T-helper 17 cell (primary cell): ENCODE measurements at regions not wholly inside any gene's neighbourhood (a gene's known extent, or its start where the extent isn't known, plus 50 kb on each side); places are given as distances from the start of the nearest gene placed in this dataset.

Experiments
- ATAC-seq: fragments of 150-1000 bp; cut with Tn5 transposase; 2 replicates; pipeline ENCODE4 v1.10.0; 2021; ENCODE audit warnings: mild to moderate bottlenecking, moderate library complexity
- DNase-seq, 3 donors: peaks; one replicate each; pipeline versions ENCODE4 v3.0.0 to v3.0.0-alpha.2; 2020 to 2021
- H3K9me3 ChIP-seq: one replicate; pipeline ENCODE4 v1.7.0; 2013; ENCODE audit warnings: low read length, mild to moderate bottlenecking; ENCODE audit not compliant: control insufficient read depth, poor library complexity, severe bottlenecking
- H3K27ac Mint-ChIP-seq: one replicate; pipeline ENCODE4 v1.8.0; 2022; ENCODE audit warnings: mild to moderate bottlenecking, moderate library complexity, mixed read lengths
- H3K27me3 Mint-ChIP-seq: one replicate; pipeline ENCODE4 v1.8.0; 2022; ENCODE audit warnings: mixed read lengths
- H3K36me3 Mint-ChIP-seq: one replicate; pipeline ENCODE4 v1.8.0; 2022; ENCODE audit warnings: low read depth, mixed read lengths
- H3K4me1 Mint-ChIP-seq: one replicate; pipeline ENCODE4 v1.8.0; 2022; ENCODE audit warnings: mild to moderate bottlenecking, mixed read lengths
- H3K4me3 Mint-ChIP-seq: one replicate; pipeline ENCODE4 v1.8.0; 2022; ENCODE audit warnings: mild to moderate bottlenecking, moderate library complexity, mixed read lengths

DNA sequence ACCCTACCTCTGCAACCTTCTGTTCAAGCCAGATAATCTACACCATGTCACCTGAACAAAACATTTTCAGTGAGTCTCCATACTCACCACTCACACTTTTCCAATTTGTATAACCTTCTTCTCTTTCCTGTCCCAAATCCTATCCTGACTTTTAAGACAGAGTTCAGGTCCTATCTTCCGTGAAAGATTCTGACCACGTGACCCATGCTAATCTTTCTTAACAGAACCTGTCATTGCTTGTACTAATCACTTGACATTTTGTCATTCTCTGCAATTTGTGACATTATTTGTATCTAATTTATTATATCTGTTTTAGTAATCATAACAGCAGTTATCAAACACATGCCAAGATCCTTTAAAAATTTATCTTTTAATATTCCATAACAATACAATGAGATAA, 132.5 kb upstream of the PRLR start:
- DNase-seq (no peak), ATAC-seq (no peak)
- Mint-ChIP-seq H3K4me1 (no peaks in the 10 kb centered on the region), H3K27me3 (peaks cover 33% of the 10 kb centered on the region), H3K4me3 (no peak overlapping the region), H3K27ac (no peak overlapping the region), H3K36me3 (no peaks in the 10 kb centered on the region)
- no peaks in the 10 kb centered on the region for H3K9me3 ChIP-seq

DNA sequence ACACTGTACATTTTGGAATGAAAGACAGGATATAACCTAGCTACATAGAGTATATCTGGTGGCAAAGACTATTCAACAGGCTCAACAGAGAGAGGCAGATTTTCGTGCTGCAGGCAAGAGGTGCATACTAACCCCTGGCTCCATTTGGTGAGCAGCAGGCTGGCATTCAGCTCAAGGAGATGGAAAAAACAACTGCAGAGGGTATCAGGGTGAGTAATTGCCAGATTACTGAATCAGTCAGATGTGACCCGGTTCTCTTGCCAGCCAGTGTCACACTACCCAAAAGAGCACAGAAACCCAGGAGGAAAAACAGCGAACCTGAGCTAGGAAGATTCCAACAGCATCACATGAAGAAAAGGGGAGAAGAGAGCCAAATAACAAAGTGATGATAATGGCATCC, 130.4 kb upstream of the PRLR start:
- H3K36me3 Mint-ChIP-seq = no peaks in the 10 kb centered on the region
- H3K27me3 Mint-ChIP-seq = peaks cover 22% of the 10 kb centered on the region
- ATAC-seq = no peak
- no peak overlapping the region for H3K4me3 Mint-ChIP-seq
- no peak for DNase-seq
- H3K9me3 ChIP-seq = no peaks in the 10 kb centered on the region
- no peaks in the 10 kb centered on the region for H3K4me1 Mint-ChIP-seq
- H3K27ac Mint-ChIP-seq = no peak overlapping the region

DNA sequence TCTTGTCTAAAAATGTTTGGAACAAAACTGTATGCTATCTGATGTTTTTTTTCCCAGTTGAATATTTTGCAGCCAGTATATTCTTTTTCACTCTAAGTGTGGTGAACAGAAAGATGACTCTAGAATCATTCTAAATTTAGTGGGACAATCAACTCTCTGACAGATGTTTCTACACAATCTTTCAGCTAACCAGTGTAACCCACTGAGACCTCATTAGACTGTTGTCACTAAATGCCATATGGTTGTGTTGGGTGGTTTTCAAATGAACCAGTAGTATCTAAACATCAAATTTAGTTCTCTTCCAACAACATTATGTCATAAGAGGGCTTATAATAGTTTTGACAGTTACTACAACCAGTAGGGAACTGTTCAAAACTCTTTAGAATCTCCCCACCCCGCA, 129.6 kb upstream of the PRLR start:
- DNase-seq = no peak
- no peaks in the 10 kb centered on the region for H3K9me3 ChIP-seq
- Mint-ChIP-seq H3K27me3 (peaks cover 22% of the 10 kb centered on the region), H3K36me3 (no peaks in the 10 kb centered on the region), H3K4me1 (no peaks in the 10 kb centered on the region), H3K27ac (no peak overlapping the region), H3K4me3 (no peak overlapping the region)
- no peak for ATAC-seq

DNA sequence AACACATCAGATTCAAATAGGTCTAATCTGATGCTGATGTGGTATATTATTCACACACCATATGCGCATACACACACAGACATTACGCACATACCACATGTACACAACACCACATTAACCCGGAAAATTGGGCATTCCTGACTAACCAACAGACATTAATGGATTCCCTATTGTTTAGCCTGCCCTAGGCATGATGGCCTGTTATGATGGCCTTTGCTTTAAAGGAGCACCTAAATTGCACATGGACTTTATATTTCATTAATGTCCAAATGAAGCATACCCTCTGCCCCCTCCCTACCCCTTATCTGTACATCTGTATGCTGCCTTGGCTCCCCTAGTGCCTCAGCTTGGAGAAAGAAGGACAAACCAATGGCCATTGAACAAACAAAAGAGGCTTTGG, 127.7 kb upstream of the PRLR start:
- H3K4me3 Mint-ChIP-seq = no peak overlapping the region
- H3K9me3 ChIP-seq = no peaks in the 10 kb centered on the region
- H3K27me3 Mint-ChIP-seq = peaks cover 22% of the 10 kb centered on the region
- ATAC-seq (no peak), DNase-seq (no peak)
- no peak overlapping the region for H3K27ac Mint-ChIP-seq
- H3K36me3 Mint-ChIP-seq = no peaks in the 10 kb centered on the region
- no peaks in the 10 kb centered on the region for H3K4me1 Mint-ChIP-seq

DNA sequence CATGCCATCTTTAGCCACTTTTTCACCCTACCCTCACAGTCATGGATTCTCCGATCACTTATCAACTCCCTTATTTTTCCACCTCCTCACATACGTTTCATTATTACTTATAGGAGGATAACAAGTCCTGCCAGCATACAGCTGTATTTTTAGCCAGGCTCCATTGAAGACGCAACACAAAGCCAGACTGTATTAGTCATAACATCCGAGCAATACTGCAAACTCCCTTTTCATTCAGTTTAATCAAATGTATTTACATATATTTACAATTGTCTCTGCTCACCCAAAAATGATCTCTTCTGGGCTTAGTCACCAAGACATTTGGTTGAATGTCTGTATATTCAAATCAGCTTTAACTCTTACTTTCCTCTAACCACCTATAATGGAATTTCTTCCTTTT, 126.4 kb upstream of the PRLR start:
- Mint-ChIP-seq H3K27me3 (peaks cover 15% of the 10 kb centered on the region), H3K4me3 (no peak overlapping the region), H3K27ac (no peak overlapping the region), H3K36me3 (no peaks in the 10 kb centered on the region), H3K4me1 (no peaks in the 10 kb centered on the region)
- H3K9me3 ChIP-seq = no peaks in the 10 kb centered on the region
- DNase-seq (no peak), ATAC-seq (no peak)

DNA sequence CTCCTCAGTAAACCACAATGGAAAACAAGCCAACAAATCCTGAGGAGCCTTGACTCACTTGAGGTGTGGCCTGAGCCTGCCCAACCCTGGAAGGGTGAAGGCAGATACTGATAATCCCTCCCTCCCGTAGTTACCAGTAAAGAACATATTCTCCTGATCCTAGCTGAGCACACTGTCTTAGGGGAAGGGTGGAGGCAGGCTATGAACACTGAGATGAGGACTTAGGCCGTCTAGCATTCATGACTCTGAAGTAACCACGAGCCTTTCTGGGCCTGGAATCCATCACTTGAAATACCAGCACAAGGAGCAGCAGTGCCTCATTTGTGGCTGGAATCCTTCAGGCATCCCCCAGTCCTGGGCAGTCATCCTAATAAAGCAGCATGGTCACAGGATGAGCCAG, 124.5 kb upstream of the PRLR start:
- DNase-seq (no peak), ATAC-seq (no peak)
- no peak overlapping the region for H3K27ac Mint-ChIP-seq
- H3K9me3 ChIP-seq = peaks cover 3% of the 10 kb centered on the region
- no peak overlapping the region for H3K4me3 Mint-ChIP-seq
- no peaks in the 10 kb centered on the region for H3K4me1 Mint-ChIP-seq
- no peaks in the 10 kb centered on the region for H3K36me3 Mint-ChIP-seq
- peaks cover 3% of the 10 kb centered on the region for H3K27me3 Mint-ChIP-seq

DNA sequence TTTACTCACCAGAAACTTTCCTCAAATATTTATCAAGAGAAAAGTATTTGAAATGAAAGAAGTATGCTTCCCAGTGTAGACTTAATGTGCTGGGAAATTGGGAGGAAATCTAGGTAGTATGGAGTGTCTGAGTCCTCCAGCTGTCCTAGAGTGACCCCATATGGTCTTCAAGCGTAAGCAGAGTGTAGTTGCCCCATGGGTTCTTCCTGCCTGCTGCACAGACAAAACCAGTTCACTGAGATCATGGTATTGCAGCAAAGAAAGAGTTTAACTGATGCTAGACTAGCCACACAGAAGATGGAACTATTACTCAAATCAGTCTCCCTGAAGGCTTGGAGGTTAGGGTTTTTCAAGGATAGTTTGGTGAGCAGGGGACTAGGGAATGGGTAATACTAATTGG, 114.9 kb upstream of the PRLR start:
- no peaks in the 10 kb centered on the region for H3K9me3 ChIP-seq
- DNase-seq = no peak
- ATAC-seq = no peak
- Mint-ChIP-seq H3K27ac (no peak overlapping the region), H3K4me1 (no peaks in the 10 kb centered on the region), H3K36me3 (no peaks in the 10 kb centered on the region), H3K27me3 (no peaks in the 10 kb centered on the region), H3K4me3 (no peak overlapping the region)

DNA sequence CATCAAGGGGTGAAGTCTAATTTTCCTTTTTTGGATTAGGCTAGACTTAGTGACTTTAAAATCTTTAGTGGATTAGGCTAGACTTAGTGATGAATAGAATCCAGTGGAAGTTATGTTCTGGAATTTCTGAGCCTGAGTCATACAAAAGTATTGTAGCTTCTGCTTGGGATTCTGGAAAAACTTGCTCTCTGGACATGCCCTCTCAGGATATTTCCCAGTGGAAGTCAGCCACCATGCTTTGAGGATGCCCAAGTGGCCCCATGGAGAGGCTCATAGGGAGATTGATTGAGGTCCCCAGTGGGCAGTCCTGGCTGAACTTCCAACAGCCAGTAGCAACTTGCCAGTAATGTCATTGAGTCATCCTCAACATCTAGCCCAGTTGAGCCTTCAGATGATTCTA, 112.4 kb upstream of the PRLR start:
- H3K4me1 Mint-ChIP-seq = no peaks in the 10 kb centered on the region
- no peak overlapping the region for H3K4me3 Mint-ChIP-seq
- H3K27me3 Mint-ChIP-seq = no peaks in the 10 kb centered on the region
- no peaks in the 10 kb centered on the region for H3K9me3 ChIP-seq
- DNase-seq = no peak
- no peak for ATAC-seq
- no peaks in the 10 kb centered on the region for H3K36me3 Mint-ChIP-seq
- no peak overlapping the region for H3K27ac Mint-ChIP-seq

DNA sequence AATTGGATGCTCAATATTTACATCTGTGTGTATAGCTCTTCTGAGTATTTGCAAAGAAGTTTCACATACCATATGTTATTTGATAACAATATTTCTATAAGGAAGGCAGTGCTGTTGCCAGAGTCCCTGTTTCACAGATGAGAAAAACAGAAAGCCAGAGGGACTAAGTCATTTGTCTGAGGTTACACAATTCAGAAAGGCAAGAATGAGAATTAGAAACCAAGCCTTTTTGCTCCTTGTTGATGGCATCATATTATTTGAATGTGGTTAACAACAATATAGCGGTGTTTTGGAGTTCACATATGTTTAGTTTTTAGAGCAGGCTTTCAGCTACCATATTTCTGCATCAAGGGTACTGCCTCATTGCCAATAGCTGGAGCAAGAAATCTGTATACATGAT, 110.9 kb upstream of the PRLR start:
- DNase-seq = no peak
- ATAC-seq = no peak
- Mint-ChIP-seq H3K4me1 (no peaks in the 10 kb centered on the region), H3K4me3 (no peak overlapping the region), H3K27ac (no peak overlapping the region), H3K36me3 (no peaks in the 10 kb centered on the region), H3K27me3 (no peaks in the 10 kb centered on the region)
- no peaks in the 10 kb centered on the region for H3K9me3 ChIP-seq

DNA sequence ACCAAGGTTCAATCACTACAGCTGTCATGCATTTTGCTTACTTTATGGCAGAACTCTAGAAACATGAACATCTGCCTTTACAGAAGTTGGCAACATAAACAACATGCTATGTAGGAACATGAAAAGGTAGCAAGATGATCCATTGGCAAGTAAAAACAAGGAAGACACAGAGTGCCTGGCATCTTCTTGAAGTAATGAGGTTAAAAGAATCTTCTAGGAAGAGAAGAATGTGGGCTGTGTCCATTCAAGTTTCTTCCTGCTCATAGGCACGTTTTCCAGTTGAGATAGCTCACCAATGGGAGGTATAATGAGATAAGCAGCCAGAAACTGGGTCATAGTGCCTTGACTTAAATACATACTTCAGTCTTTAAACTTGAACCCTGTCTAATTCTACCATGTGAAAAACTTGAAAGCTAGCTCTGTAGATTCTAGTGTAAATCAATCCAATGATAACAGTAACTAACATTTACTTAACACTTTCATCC, 109.4 kb upstream of the PRLR start:
- Mint-ChIP-seq H3K4me3 (no peak overlapping the region), H3K27me3 (no peaks in the 10 kb centered on the region), H3K4me1 (no peaks in the 10 kb centered on the region), H3K36me3 (no peaks in the 10 kb centered on the region), H3K27ac (no peak overlapping the region)
- no peak for DNase-seq
- ATAC-seq = no peak
- H3K9me3 ChIP-seq = no peaks in the 10 kb centered on the region

DNA sequence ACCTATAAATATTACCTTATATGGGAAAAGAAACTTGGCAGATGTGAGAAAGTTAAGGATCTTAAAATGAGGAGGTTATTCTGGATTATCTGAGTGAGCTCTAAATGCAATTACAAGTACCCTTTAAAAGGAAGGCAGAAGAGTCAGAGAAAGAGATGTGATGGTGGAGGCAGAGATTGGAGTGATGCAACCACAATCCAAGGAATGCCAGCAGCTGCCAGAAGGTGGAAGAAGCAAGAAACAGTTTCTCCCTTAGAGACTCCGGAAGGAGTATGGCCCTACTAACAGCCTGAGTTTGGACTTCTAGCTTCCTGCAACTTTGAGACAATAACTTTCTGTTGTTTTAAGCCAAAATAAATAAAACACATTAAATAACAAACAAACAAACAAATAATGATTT, 108.7 kb upstream of the PRLR start:
- H3K27me3 Mint-ChIP-seq = no peaks in the 10 kb centered on the region
- DNase-seq (no peak), ATAC-seq (no peak)
- H3K4me3 Mint-ChIP-seq = no peak overlapping the region
- no peaks in the 10 kb centered on the region for H3K36me3 Mint-ChIP-seq
- H3K9me3 ChIP-seq = no peaks in the 10 kb centered on the region
- no peak overlapping the region for H3K27ac Mint-ChIP-seq
- H3K4me1 Mint-ChIP-seq = no peaks in the 10 kb centered on the region

DNA sequence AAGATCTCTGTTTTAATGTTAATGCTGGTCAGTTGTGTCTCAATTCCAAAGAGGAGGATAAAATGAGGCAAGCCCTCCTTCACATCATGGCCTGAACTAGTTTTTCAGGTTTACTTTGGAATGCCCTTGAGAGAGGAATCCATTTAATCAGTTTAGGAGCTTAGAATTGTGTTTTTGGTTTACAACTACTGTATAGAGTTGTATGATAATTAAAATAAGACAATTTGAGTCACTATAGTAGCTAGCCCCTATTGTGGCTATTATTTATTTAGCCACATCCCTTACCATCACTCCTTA, 107.8 kb upstream of the PRLR start:
- H3K4me3 Mint-ChIP-seq = no peak overlapping the region
- ATAC-seq = no peak
- no peaks in the 10 kb centered on the region for H3K36me3 Mint-ChIP-seq
- no peak overlapping the region for H3K27ac Mint-ChIP-seq
- DNase-seq = no peak
- no peaks in the 10 kb centered on the region for H3K4me1 Mint-ChIP-seq
- H3K9me3 ChIP-seq = no peaks in the 10 kb centered on the region
- no peaks in the 10 kb centered on the region for H3K27me3 Mint-ChIP-seq

DNA sequence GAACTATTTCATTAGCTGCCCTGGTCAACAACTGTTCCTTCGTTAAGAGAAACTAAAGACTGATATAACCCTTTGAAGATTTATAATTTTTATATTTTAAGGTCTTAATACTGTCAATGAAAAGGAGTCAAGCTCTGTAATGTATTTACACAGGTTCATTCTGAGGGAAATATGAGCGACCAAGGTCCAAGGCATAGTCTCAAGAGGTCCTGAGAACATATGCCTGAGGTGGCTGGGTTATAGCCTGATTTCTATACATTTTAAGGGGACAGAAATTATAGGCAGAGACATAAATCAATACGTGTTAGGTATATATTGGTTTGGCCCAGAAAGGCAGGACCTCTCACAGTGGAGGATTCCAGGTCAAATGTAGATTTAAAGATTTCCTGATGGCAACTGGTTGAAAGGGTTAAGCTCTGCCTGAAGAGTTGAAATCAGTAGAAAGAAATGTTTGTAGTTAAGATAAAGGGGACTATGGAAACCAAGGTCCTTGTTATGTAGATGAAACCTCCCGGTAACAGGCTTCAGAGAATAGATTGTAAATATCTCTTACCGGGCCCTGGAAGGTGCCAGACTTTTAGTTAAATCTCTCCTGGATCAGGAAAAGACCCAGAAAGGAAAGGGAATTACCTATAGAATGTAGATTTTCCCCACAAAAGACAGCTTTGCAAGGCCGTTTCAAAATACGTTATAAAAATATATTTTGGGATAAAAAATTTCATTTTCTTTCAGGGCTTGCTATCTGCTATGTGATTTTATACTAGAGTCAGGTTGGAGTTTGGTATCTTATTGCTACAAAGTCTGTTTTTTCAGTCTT, 107.3 kb upstream of the PRLR start:
- Mint-ChIP-seq H3K4me3 (no peak overlapping the region), H3K36me3 (no peaks in the 10 kb centered on the region), H3K27ac (no peak overlapping the region), H3K27me3 (no peaks in the 10 kb centered on the region), H3K4me1 (no peaks in the 10 kb centered on the region)
- H3K9me3 ChIP-seq = no peaks in the 10 kb centered on the region
- no peak for ATAC-seq
- DNase-seq = no peak

DNA sequence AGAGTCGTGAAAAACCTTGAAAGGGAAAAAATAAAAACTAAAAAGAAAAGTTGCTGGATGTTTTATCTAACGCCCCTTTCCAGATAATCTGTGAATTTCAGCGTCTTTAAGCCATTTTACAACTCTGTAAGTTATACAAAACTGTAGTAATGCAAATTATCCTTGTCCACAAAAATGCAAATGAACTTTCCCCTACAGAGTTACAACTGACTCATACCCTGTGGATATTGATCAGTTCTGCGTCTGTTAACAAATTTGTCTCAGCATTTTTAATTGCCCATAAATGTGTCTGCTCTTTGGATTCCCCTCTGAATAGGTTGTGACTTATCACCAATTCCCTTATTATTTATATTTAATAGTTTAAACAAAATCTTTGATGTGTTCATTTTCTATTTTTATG, 105.9 kb upstream of the PRLR start:
- no peak for ATAC-seq
- H3K27me3 Mint-ChIP-seq = no peaks in the 10 kb centered on the region
- H3K9me3 ChIP-seq = no peaks in the 10 kb centered on the region

More for the DNA sequence above, 105.9 kb upstream of the PRLR start:
- DNase-seq = no peak
- no peak overlapping the region for H3K27ac Mint-ChIP-seq
- no peak overlapping the region for H3K4me3 Mint-ChIP-seq
- no peaks in the 10 kb centered on the region for H3K4me1 Mint-ChIP-seq
- H3K36me3 Mint-ChIP-seq = no peaks in the 10 kb centered on the region
